ENCODE measurements at regions not wholly inside any gene's neighbourhood (a gene's known extent, or its start where the extent isn't known, plus 50 kb on each side); places are given as distances from the start of the nearest gene placed in this dataset.

DNA sequence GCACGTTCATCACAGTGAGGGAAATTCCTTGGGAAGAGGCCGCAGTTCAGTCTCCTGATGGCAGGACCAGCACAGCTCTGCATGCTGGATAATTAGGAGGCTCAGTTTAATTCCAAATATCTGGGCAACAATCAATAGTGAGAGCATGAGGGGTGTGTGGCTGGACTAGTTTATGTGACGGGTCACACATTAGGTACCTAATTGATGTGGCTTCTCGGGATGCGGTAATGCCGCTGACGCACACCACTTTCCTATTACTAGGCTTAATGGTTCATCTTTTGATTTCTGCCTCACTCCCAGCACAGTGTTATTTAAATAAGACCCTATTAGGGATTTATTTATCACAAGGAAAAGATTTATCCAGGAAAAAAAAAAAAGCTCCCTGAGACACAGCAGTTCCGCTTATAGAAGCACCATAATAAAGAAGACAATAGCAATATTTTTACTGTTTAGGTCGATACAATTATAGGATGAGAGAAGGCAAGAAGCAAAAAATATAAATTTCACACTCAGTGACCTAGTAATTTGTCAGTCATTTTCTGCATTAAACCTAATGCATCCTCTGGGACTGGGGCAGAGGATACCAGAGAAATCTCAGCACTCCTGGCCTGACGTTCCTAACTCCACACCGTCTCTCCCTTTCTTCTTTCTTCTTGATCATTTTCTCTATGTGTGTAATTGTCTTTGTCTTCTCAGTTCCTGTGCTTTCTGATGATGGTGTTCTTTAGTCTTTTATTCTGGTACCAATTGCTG, 264.7 kb upstream of the SLC14A2 start:
- Histone ChIP-seq H3K9me3 (ENCODE audit: control insufficient read depth, insufficient read depth, low read depth, low read length) (no peaks in the 10 kb centered on the region), H3K27ac (ENCODE audit: low read length) (no peak overlapping the region), H3K27me3 (ENCODE audit: control insufficient read depth, insufficient read depth, low read length) (no peaks in the 10 kb centered on the region), H3K4me1 (ENCODE audit: control insufficient read depth, insufficient read depth, low read length) (no peaks in the 10 kb centered on the region), H3K4me3 (ENCODE audit: low read depth in 2 of 2, low read length in 2 of 2) (no peak overlapping the region), H3K36me3 (ENCODE audit: control insufficient read depth, insufficient read depth, low read length) (no peaks in the 10 kb centered on the region)
- intact Hi-C loops (cut with micrococcal nuclease; ENCODE audit: unreplicated experiment) = no loop called here
- in situ Hi-C loops (cut with HindIII; ENCODE audit: low pct_unique_long_range_greater_than_20kb, low sequenced_read_pairs) = no loop called here
- BruUV-seq (replicated peaks) = no TSS peak
- no peak for ATAC-seq
- TF ChIP-seq REST (IDR thresholded peaks at IDR 0.05; ENCODE audit: insufficient read depth in 1 of 2, low read depth in 2 of 2, low read length in 1 of 2) (no peak), POLR2AphosphoS5 (IDR thresholded peaks at IDR 0.05; ENCODE audit: low read depth, low read length) (no peak), TCF7L2 (IDR thresholded peaks at IDR 0.05; ENCODE audit: low read depth, low read length) (no peak), SIN3A (IDR thresholded peaks at IDR 0.05; ENCODE audit: borderline replicate concordance, insufficient read depth, low read depth, low read length) (no peak)
- TF ChIP-seq, protein P1, sequence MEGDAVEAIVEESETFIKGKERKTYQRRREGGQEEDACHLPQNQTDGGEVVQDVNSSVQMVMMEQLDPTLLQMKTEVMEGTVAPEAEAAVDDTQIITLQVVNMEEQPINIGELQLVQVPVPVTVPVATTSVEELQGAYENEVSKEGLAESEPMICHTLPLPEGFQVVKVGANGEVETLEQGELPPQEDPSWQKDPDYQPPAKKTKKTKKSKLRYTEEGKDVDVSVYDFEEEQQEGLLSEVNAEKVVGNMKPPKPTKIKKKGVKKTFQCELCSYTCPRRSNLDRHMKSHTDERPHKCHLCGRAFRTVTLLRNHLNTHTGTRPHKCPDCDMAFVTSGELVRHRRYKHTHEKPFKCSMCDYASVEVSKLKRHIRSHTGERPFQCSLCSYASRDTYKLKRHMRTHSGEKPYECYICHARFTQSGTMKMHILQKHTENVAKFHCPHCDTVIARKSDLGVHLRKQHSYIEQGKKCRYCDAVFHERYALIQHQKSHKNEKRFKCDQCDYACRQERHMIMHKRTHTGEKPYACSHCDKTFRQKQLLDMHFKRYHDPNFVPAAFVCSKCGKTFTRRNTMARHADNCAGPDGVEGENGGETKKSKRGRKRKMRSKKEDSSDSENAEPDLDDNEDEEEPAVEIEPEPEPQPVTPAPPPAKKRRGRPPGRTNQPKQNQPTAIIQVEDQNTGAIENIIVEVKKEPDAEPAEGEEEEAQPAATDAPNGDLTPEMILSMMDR (IDR thresholded peaks at IDR 0.05) = no peak
- CTCF ChIA-PET = no interaction called here
- POLR2A ChIA-PET = no interaction called here
- no peak for DNase-seq (ENCODE audit: low read depth, low spot score)

DNA sequence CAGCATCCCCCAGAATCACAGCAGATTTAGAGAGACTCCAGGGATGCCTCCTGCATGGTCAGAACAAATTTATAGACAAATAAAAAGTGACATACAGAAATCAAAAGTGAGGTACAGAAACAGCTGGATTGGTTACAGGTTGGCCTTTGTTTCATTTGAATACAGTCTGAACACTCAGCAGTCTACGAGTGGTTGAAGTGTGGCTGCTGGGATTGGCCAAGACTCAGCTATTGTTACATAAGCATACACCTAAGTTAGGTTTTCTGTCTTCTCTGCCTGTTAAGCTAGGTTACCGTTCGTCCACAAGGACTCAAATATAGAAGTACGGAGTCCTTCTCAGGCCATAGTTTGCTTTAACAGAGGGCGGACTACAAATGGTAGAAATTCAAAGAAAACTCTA, 262.4 kb upstream of the SLC14A2 start:
- Histone ChIP-seq H3K27me3 (ENCODE audit: control insufficient read depth, insufficient read depth, low read length) (no peaks in the 10 kb centered on the region), H3K27ac (ENCODE audit: low read length) (no peak overlapping the region), H3K4me3 (ENCODE audit: low read depth in 2 of 2, low read length in 2 of 2) (no peak overlapping the region), H3K4me1 (ENCODE audit: control insufficient read depth, insufficient read depth, low read length) (no peaks in the 10 kb centered on the region), H3K36me3 (ENCODE audit: control insufficient read depth, insufficient read depth, low read length) (no peaks in the 10 kb centered on the region), H3K9me3 (ENCODE audit: control insufficient read depth, insufficient read depth, low read depth, low read length) (no peaks in the 10 kb centered on the region)
- no TSS peak for BruUV-seq (replicated peaks)
- ChIA-PET POLR2A (no interaction called here), CTCF (no interaction called here)
- TF ChIP-seq, protein P1 (IDR thresholded peaks at IDR 0.05) = no peak
- TF ChIP-seq SIN3A (IDR thresholded peaks at IDR 0.05; ENCODE audit: borderline replicate concordance, insufficient read depth, low read depth, low read length) (no peak), REST (IDR thresholded peaks at IDR 0.05; ENCODE audit: insufficient read depth in 1 of 2, low read depth in 2 of 2, low read length in 1 of 2) (no peak), POLR2AphosphoS5 (IDR thresholded peaks at IDR 0.05; ENCODE audit: low read depth, low read length) (no peak), TCF7L2 (IDR thresholded peaks at IDR 0.05; ENCODE audit: low read depth, low read length) (no peak)
- no peak for DNase-seq (ENCODE audit: low read depth, low spot score)
- in situ Hi-C loops (cut with HindIII; ENCODE audit: low pct_unique_long_range_greater_than_20kb, low sequenced_read_pairs) = no loop called here
- no peak for ATAC-seq
- intact Hi-C loops (cut with micrococcal nuclease; ENCODE audit: unreplicated experiment) = no loop called here

Data from Panc1 (cell line).